DND-41 (cell line): ENCODE measurements at regions not wholly inside any gene's neighbourhood (a gene's known extent, or its start where the extent isn't known, plus 50 kb on each side); places are given as distances from the start of the nearest gene placed in this dataset.

Source experiments
- ATAC-seq: fragments of 200-7000 bp; cut with Tn5 transposase; 3 replicates; pipeline ENCODE4 v1.9.1; 2021; ENCODE audit warnings: low read depth; ENCODE audit not compliant: insufficient read depth
- DNase-seq: peaks from one replicate; pipeline ENCODE4 v3.0.0-alpha.2; 2020
- H2AFZ ChIP-seq: 2 replicates; pipeline ENCODE4 v1.6.0; 2012; ENCODE audit warnings: low read depth, low read length
- H3K27ac ChIP-seq: 2 replicates; pipeline ENCODE4 v1.5.1; 2012; ENCODE audit warnings: low read length, inconsistent platforms
- H3K27me3 ChIP-seq: fragments of 200-600 bp; sonication (generic); 2 replicates; pipeline ENCODE4 v1.6.0; 2012; ENCODE audit warnings: low read length, mild to moderate bottlenecking, inconsistent platforms; ENCODE audit not compliant: insufficient read depth, poor library complexity
- H3K36me3 ChIP-seq: 2 replicates; pipeline ENCODE4 v1.5.1; 2012; ENCODE audit warnings: low read length, inconsistent platforms; ENCODE audit not compliant: insufficient read depth
- H3K4me1 ChIP-seq: 2 replicates; pipeline ENCODE4 v1.5.1; 2012; ENCODE audit warnings: mild to moderate bottlenecking, low read length; ENCODE audit not compliant: insufficient read depth
- H3K4me2 ChIP-seq: 2 replicates; pipeline ENCODE4 v1.6.0; 2012; ENCODE audit warnings: mild to moderate bottlenecking, moderate library complexity, low read length, inconsistent platforms; ENCODE audit not compliant: insufficient read depth
- H3K4me3 ChIP-seq, 2 experiments: fragments of 200-600 bp in 1 of 2; shearing (Covaris generic) in 1 of 2; 2 replicates each; pipeline ENCODE4 v1.5.1; 2012 to 2016; ENCODE audit warnings: inconsistent platforms in 2 of 2, low read length in 2 of 2, mild to moderate bottlenecking in 2 of 2, low read depth in 1 of 2, moderate library complexity in 1 of 2
- H3K79me2 ChIP-seq: 2 replicates; pipeline ENCODE4 v1.6.0; 2012; ENCODE audit warnings: low read length, inconsistent platforms; ENCODE audit not compliant: insufficient read depth
- H3K9ac ChIP-seq: 2 replicates; pipeline ENCODE4 v1.6.0; 2012; ENCODE audit warnings: low read depth, mild to moderate bottlenecking, inconsistent platforms, low read length, moderate library complexity
- H3K9me3 ChIP-seq: 2 replicates; pipeline ENCODE4 v1.5.1; 2012; ENCODE audit warnings: low read length, moderate library complexity, mild to moderate bottlenecking, inconsistent platforms; ENCODE audit not compliant: insufficient read depth, severe bottlenecking
- H4K20me1 ChIP-seq: 2 replicates; pipeline ENCODE4 v1.6.0; 2012; ENCODE audit warnings: low read length; ENCODE audit not compliant: insufficient read depth
- CTCF ChIP-seq: IDR thresholded peaks from 2 replicates; pipeline ENCODE4 v1.5.1; 2012; ENCODE audit warnings: borderline replicate concordance, low read length, moderate library complexity, mild to moderate bottlenecking; ENCODE audit not compliant: poor library complexity, severe bottlenecking; ENCODE audit errors: extremely low read depth
- EZH2 ChIP-seq: IDR thresholded peaks from 3 replicates; pipeline ENCODE4 v1.6.1; 2012; ENCODE audit warnings: borderline replicate concordance, low read depth, mild to moderate bottlenecking, moderate library complexity, low read length, inconsistent platforms; ENCODE audit not compliant: severe bottlenecking

DNA sequence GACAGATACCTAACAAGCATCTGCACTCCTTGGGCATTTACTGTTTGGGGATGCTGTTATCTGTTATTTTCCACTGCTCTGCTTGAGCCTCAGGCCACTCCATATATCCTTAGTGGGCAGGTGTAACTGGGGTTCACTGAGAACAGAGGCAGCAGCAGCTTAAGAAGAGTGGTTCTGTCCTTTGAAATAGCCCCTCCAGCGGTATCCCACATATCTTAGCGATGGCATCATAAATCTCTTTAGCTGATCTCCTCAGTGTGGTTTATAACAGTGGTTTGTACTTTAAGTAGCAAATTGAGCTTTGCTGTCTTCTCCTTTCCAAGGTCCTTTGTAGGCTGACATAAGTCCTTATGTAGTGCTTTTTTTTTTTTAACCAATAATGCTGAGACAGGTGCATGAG lies 79.7 kb upstream of the RPRM start:
- H3K9me3 ChIP-seq, result no peaks in the 10 kb centered on the region
- no peak overlapping the region for H2AFZ ChIP-seq
- DNase-seq (no peak), ATAC-seq (no peak)
- H3K4me1 ChIP-seq, result no peaks in the 10 kb centered on the region
- no peaks in the 10 kb centered on the region for H3K27me3 ChIP-seq
- no peak overlapping the region for H3K9ac ChIP-seq
- no peaks in the 10 kb centered on the region for H4K20me1 ChIP-seq
- no peak overlapping the region for H3K4me3 ChIP-seq
- no peaks in the 10 kb centered on the region for H3K79me2 ChIP-seq
- TF ChIP-seq CTCF (no peak), EZH2 (no peak)
- no peak overlapping the region for H3K4me2 ChIP-seq
- H3K27ac ChIP-seq, result no peak overlapping the region
- H3K36me3 ChIP-seq, result no peaks in the 10 kb centered on the region

GRCh38 chr2:153567367-153567766 lies 88.8 kb upstream of the RPRM start:
- H3K4me1 ChIP-seq, result no peaks in the 10 kb centered on the region
- no peaks in the 10 kb centered on the region for H3K36me3 ChIP-seq
- no peaks in the 10 kb centered on the region for H3K9me3 ChIP-seq
- H2AFZ ChIP-seq, result no peak overlapping the region
- H3K27me3 ChIP-seq, result no peaks in the 10 kb centered on the region
- ATAC-seq (no peak), DNase-seq (no peak)
- H3K4me2 ChIP-seq, result no peak overlapping the region
- H3K9ac ChIP-seq, result no peak overlapping the region
- TF ChIP-seq EZH2, result no peak
- TF ChIP-seq CTCF, result no peak
- H3K4me3 ChIP-seq, result no peak overlapping the region
- H3K79me2 ChIP-seq, result no peaks in the 10 kb centered on the region
- H4K20me1 ChIP-seq, result no peaks in the 10 kb centered on the region
- H3K27ac ChIP-seq, result no peak overlapping the region

GRCh38 chr2:153568105-153568504 lies 89.5 kb upstream of the RPRM start:
- DNase-seq (no peak), ATAC-seq (no peak)
- Histone ChIP-seq H4K20me1 (no peaks in the 10 kb centered on the region), H3K27me3 (no peaks in the 10 kb centered on the region), H3K27ac (no peak overlapping the region), H2AFZ (no peak overlapping the region), H3K4me1 (no peaks in the 10 kb centered on the region), H3K4me3 (no peak overlapping the region), H3K36me3 (no peaks in the 10 kb centered on the region), H3K4me2 (no peak overlapping the region), H3K9ac (no peak overlapping the region), H3K9me3 (no peaks in the 10 kb centered on the region), H3K79me2 (no peaks in the 10 kb centered on the region)
- no peak for TF ChIP-seq CTCF
- TF ChIP-seq EZH2, result no peak

- no peak overlapping the region for H3K4me3 ChIP-seq
- H3K9ac ChIP-seq, result no peak overlapping the region
- peaks cover 4% of the 10 kb centered on the region for H3K9me3 ChIP-seq
- no peaks in the 10 kb centered on the region for H3K27me3 ChIP-seq
- no peak overlapping the region for H3K27ac ChIP-seq
- DNase-seq (no peak), ATAC-seq (no peak)
- no peaks in the 10 kb centered on the region for H4K20me1 ChIP-seq
- H3K36me3 ChIP-seq, result no peaks in the 10 kb centered on the region
- no peak overlapping the region for H2AFZ ChIP-seq
- no peak overlapping the region for H3K4me2 ChIP-seq
- H3K79me2 ChIP-seq, result no peaks in the 10 kb centered on the region
- no peaks in the 10 kb centered on the region for H3K4me1 ChIP-seq
- TF ChIP-seq CTCF (no peak), EZH2 (no peak)
Observed at GRCh38 chr2:153575171-153575853, 96.8 kb upstream of the RPRM start.
